ENCODE measurements at regions not wholly inside any gene's neighbourhood (a gene's known extent, or its start where the extent isn't known, plus 50 kb on each side); places are given as distances from the start of the nearest gene placed in this dataset.

- H3K4me1 ChIP-seq (ENCODE audit: control insufficient read depth, insufficient read depth, low read length), result no peaks in the 10 kb centered on the region
- CTCF ChIA-PET, result no interaction called here
- POLR2A ChIA-PET, result interaction anchor here (0.6 kb wide), 1 partner anchor 638 kb away, joined by 3 read pairs; no protein-coding TSS in a partner anchor
- BruUV-seq (replicated peaks), result no TSS peak
- intact Hi-C loops (cut with micrococcal nuclease; ENCODE audit: unreplicated experiment) (no loop called here), in situ Hi-C loops (cut with HindIII; ENCODE audit: low pct_unique_long_range_greater_than_20kb, low sequenced_read_pairs) (no loop called here)
- H3K36me3 ChIP-seq (ENCODE audit: control insufficient read depth, insufficient read depth, low read length), result no peaks in the 10 kb centered on the region
- no peak for TF ChIP-seq POLR2AphosphoS5 (IDR thresholded peaks at IDR 0.05; ENCODE audit: low read depth, low read length)
- TF ChIP-seq SIN3A (IDR thresholded peaks at IDR 0.05; ENCODE audit: borderline replicate concordance, insufficient read depth, low read depth, low read length), result no peak
- TF ChIP-seq REST (IDR thresholded peaks at IDR 0.05; ENCODE audit: insufficient read depth in 1 of 2, low read depth in 2 of 2, low read length in 1 of 2), result no peak
- TF ChIP-seq CTCF (IDR thresholded peaks at IDR 0.05), result no peak
- TF ChIP-seq TCF7L2 (IDR thresholded peaks at IDR 0.05; ENCODE audit: low read depth, low read length), result no peak
- ATAC-seq (no peak), DNase-seq (ENCODE audit: low read depth, low spot score) (no peak)
- H3K4me3 ChIP-seq (ENCODE audit: low read depth in 2 of 2, low read length in 2 of 2), result no peak overlapping the region
- H3K27ac ChIP-seq (ENCODE audit: low read length), result no peak overlapping the region
- H3K27me3 ChIP-seq (ENCODE audit: control insufficient read depth, insufficient read depth, low read length), result no peaks in the 10 kb centered on the region
- no peaks in the 10 kb centered on the region for H3K9me3 ChIP-seq (ENCODE audit: control insufficient read depth, insufficient read depth, low read depth, low read length)
These were observed 244.6 kb downstream of the HAO1 start for GRCh38 chr20:7695635-7696034.

DNA sequence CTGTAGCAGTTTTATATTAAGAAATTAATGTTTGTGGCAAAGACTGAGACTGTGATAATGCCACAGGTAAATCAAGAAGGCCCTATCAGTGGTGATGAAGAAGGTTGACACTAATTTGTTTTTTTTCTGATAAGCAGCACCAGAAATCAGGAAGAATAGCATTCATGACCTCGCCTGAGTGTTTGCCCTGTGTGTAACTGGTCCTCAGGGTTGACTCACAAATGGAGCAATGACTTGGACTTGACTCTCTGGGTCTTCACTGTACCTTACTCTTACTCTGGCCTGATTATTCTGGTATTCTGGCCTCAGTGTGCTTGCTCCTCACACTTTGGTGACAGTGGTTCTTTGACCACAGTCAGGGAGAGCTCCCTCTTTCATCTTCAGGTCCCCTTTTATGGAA, 243.9 kb downstream of the HAO1 start:
- CTCF ChIA-PET, result no interaction called here
- no TSS peak for BruUV-seq (replicated peaks)
- Histone ChIP-seq H3K4me3 (ENCODE audit: low read depth in 2 of 2, low read length in 2 of 2) (no peak overlapping the region), H3K36me3 (ENCODE audit: control insufficient read depth, insufficient read depth, low read length) (no peaks in the 10 kb centered on the region), H3K4me1 (ENCODE audit: control insufficient read depth, insufficient read depth, low read length) (no peaks in the 10 kb centered on the region), H3K27ac (ENCODE audit: low read length) (no peak overlapping the region), H3K27me3 (ENCODE audit: control insufficient read depth, insufficient read depth, low read length) (no peaks in the 10 kb centered on the region), H3K9me3 (ENCODE audit: control insufficient read depth, insufficient read depth, low read depth, low read length) (no peaks in the 10 kb centered on the region)
- intact Hi-C loops (cut with micrococcal nuclease; ENCODE audit: unreplicated experiment) (no loop called here), in situ Hi-C loops (cut with HindIII; ENCODE audit: low pct_unique_long_range_greater_than_20kb, low sequenced_read_pairs) (no loop called here)
- no peak for ATAC-seq
- TF ChIP-seq REST (IDR thresholded peaks at IDR 0.05; ENCODE audit: insufficient read depth in 1 of 2, low read depth in 2 of 2, low read length in 1 of 2), result no peak
- TF ChIP-seq CTCF (IDR thresholded peaks at IDR 0.05), result no peak
- no peak for TF ChIP-seq TCF7L2 (IDR thresholded peaks at IDR 0.05; ENCODE audit: low read depth, low read length)
- no peak for TF ChIP-seq POLR2AphosphoS5 (IDR thresholded peaks at IDR 0.05; ENCODE audit: low read depth, low read length)
- TF ChIP-seq SIN3A (IDR thresholded peaks at IDR 0.05; ENCODE audit: borderline replicate concordance, insufficient read depth, low read depth, low read length), result no peak
- POLR2A ChIA-PET, result no interaction called here
- DNase-seq (ENCODE audit: low read depth, low spot score), result no peak

Measured in Panc1 (cell line).